ENCODE measurements at regions not wholly inside any gene's neighbourhood (a gene's known extent, or its start where the extent isn't known, plus 50 kb on each side); places are given as distances from the start of the nearest gene placed in this dataset.

DNA sequence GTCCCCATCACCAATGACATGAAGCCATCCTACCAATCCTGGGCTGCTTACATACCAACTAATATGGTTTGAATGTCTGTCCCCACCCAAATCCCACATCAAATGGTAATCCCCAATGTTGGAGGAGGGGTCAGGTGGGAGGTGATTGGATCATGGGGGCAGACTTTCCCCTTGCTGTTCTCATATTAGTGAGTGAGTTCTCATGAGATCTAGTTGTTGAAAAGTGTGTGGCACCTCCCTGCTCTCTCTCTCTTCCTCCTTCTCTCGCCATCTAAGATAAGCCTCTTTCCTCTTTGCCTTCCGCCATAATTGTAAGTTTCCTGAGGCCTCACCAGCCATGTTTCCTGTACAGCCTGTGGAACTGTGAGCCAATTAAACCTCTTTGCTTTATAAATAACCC is 53.6 kb upstream of the FAM124A start:
- TF ChIP-seq FOSL2 (IDR thresholded peaks at IDR 0.05) (no peak), FOSL2 (CRISPR knock-in tag; IDR thresholded peaks at IDR 0.05) (no peak), JUN (IDR thresholded peaks at IDR 0.05) (no peak), KDM1A (IDR thresholded peaks at IDR 0.05; ENCODE audit: low read depth) (no peak), POLR2A (IDR thresholded peaks at IDR 0.05; ENCODE audit: low read length) (no peak), MYC (IDR thresholded peaks at IDR 0.05; ENCODE audit: borderline replicate concordance, low read length) (no peak), SMC3 (IDR thresholded peaks at IDR 0.05) (no peak), KDM5A (IDR thresholded peaks at IDR 0.05) (no peak)
- TF ChIP-seq, protein P1, sequence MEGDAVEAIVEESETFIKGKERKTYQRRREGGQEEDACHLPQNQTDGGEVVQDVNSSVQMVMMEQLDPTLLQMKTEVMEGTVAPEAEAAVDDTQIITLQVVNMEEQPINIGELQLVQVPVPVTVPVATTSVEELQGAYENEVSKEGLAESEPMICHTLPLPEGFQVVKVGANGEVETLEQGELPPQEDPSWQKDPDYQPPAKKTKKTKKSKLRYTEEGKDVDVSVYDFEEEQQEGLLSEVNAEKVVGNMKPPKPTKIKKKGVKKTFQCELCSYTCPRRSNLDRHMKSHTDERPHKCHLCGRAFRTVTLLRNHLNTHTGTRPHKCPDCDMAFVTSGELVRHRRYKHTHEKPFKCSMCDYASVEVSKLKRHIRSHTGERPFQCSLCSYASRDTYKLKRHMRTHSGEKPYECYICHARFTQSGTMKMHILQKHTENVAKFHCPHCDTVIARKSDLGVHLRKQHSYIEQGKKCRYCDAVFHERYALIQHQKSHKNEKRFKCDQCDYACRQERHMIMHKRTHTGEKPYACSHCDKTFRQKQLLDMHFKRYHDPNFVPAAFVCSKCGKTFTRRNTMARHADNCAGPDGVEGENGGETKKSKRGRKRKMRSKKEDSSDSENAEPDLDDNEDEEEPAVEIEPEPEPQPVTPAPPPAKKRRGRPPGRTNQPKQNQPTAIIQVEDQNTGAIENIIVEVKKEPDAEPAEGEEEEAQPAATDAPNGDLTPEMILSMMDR (IDR thresholded peaks at IDR 0.05) = no peak
